IPS-18a (cell line): ENCODE measurements at regions not wholly inside any gene's neighbourhood (a gene's known extent, or its start where the extent isn't known, plus 50 kb on each side); places are given as distances from the start of the nearest gene placed in this dataset.
"Not testable (repeated sequence)": the region's sequence is repeated elsewhere in the genome, so short reads cannot be mapped to it uniquely, and the experiment has no call there.

Experiments used
- H3K27ac ChIP-seq: one replicate; pipeline ENCODE4 v1.5.1; 2013; ENCODE audit warnings: low read length
- H3K27me3 ChIP-seq: one replicate; pipeline ENCODE4 v1.6.1; 2013; ENCODE audit warnings: mild to moderate bottlenecking, low read length; ENCODE audit not compliant: control insufficient read depth, insufficient read depth
- H3K36me3 ChIP-seq: one replicate; pipeline ENCODE4 v1.6.1; 2013; ENCODE audit warnings: low read depth, low read length; ENCODE audit not compliant: control insufficient read depth
- H3K4me1 ChIP-seq: one replicate; pipeline ENCODE4 v1.6.1; 2013; ENCODE audit warnings: low read depth, low read length; ENCODE audit not compliant: control insufficient read depth
- H3K4me3 ChIP-seq: one replicate; pipeline ENCODE4 v1.5.1; 2013; ENCODE audit warnings: low read length
- H3K9ac ChIP-seq: one replicate; pipeline ENCODE4 v1.6.1; 2013; ENCODE audit warnings: mild to moderate bottlenecking, low read length, moderate library complexity
- H3K9me3 ChIP-seq: one replicate; pipeline ENCODE4 v1.6.1; 2013; ENCODE audit warnings: low read depth, low read length; ENCODE audit not compliant: control insufficient read depth

DNA sequence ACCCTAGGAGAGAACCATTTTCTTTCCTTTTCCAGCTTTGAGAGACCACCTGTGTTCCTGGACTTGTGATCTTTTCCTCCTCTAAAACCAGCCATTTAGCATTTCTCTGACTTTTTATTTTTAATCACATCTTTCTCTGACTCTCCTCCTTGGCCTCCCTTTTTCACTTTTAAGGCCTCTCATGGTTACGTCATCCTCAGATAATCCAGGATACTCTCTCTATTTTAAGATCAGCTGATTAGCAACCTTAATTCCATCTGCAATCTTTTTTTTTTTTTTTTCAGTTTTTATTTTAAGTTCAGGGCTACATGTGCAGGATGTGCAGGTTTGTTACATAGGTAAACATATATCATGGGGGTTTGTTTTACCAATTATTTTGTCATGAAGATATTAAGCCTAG is 54.0 kb downstream of the RFPL4B start:
- Histone ChIP-seq H3K27me3 (no peaks in the 10 kb centered on the region), H3K9me3 (no peaks in the 10 kb centered on the region), H3K27ac (no peak overlapping the region), H3K4me1 (peaks cover 8% of the 10 kb centered on the region), H3K9ac (no peak overlapping the region), H3K36me3 (no peaks in the 10 kb centered on the region), H3K4me3 (no peak overlapping the region)

DNA sequence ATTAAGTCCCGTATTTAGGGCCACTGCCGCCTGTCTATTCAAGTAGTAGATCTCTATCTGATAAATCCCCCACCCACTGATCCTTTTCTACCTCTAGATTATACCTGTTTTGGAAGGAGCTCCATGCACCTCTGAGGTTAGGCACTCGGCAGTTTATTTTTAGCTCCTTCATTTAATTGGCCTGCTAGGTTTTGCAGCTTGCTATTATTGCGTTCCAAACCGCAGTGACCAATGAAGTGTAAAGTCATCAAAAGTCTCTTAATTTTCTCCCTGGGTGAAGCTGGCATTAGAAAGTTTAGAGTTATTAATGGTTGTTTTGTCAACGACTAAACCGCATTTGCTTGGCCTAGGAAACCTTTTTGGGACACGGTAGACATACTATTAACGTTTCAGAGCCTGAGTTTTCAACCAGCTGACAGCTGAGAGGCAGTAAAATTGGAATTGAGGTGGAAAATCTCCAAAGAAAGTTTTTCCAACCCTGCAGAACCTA is 60.0 kb downstream of the RFPL4B start:
- Histone ChIP-seq H3K9me3 (no peaks in the 10 kb centered on the region), H3K36me3 (no peaks in the 10 kb centered on the region), H3K4me1 (peaks cover 21% of the 10 kb centered on the region), H3K27ac (no peak overlapping the region), H3K27me3 (no peaks in the 10 kb centered on the region), H3K9ac (no peak overlapping the region), H3K4me3 (no peak overlapping the region)

DNA sequence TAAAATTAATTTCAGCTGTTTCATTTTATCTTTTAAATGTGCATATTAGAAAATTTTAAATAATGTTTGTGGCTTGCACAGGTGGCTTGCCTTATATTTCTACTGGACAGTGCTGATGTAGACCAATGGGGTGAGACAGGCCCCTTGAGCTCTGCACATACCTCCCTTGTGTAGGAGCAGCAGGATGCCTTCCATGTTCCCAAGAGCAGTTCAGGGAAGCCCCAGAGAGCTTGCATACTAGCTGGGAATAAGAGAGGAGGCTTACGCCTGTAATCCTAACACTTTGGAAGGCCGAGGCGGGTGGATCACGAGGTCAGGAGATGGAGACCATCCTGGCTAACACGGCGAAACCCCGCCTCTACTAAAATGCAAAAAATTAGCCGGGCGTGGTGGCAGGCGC is 61.4 kb downstream of the RFPL4B start:
- H3K9ac ChIP-seq, result no peak overlapping the region
- peaks cover 21% of the 10 kb centered on the region for H3K4me1 ChIP-seq

DNA sequence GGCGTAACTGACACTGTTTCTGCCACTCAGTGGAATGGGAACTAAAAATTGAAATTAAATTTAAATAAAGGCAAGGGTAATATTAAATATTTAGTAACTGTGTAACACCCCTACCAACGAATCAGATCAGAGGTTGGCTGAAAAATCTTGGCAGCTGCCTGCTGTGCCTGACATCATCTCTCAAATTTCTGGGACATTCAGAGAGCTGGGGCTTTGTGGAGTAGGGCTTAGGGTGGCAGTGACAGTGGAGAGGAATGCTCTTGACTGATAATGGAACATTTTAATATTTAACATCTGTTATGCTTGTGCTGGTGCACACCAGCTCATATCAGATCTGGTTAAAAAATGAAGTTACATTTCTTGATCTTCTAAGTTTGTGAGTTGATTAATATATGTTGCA is 62.2 kb downstream of the RFPL4B start:
- H3K9ac ChIP-seq, result no peak overlapping the region
- H3K36me3 ChIP-seq, result no peaks in the 10 kb centered on the region
- no peaks in the 10 kb centered on the region for H3K9me3 ChIP-seq
- peaks cover 21% of the 10 kb centered on the region for H3K4me1 ChIP-seq
- no peak overlapping the region for H3K27ac ChIP-seq
- H3K4me3 ChIP-seq, result no peak overlapping the region
- no peaks in the 10 kb centered on the region for H3K27me3 ChIP-seq

More for the DNA sequence above, 61.4 kb downstream of the RFPL4B start:
- no peaks in the 10 kb centered on the region for H3K9me3 ChIP-seq
- no peak overlapping the region for H3K4me3 ChIP-seq
- H3K27ac ChIP-seq, result no peak overlapping the region
- H3K36me3 ChIP-seq, result no peaks in the 10 kb centered on the region
- no peaks in the 10 kb centered on the region for H3K27me3 ChIP-seq

DNA sequence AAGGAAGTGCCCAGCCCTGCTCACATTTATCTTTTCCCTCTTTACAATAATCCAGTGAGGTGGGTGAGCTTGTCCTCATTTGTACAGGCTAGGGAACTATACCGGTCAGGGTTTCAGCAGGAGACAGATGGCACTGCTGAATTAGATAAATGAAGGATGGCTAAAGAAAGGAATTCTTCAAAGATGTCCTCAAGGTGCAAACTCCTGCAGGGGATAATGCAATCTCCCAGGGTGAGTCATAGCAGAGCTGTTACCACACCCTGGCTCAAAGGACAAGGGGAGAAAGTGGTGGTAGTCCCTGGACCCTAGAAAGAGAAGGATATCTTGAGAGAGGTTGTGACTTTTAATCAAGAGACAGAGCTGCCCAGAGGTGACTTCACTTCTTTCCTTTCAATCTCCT is 66.7 kb downstream of the RFPL4B start:
- Histone ChIP-seq H3K4me3 (no peak overlapping the region), H3K36me3 (no peaks in the 10 kb centered on the region), H3K4me1 (peaks cover 4% of the 10 kb centered on the region), H3K9ac (no peak overlapping the region), H3K27ac (no peak overlapping the region), H3K9me3 (no peaks in the 10 kb centered on the region), H3K27me3 (no peaks in the 10 kb centered on the region)

DNA sequence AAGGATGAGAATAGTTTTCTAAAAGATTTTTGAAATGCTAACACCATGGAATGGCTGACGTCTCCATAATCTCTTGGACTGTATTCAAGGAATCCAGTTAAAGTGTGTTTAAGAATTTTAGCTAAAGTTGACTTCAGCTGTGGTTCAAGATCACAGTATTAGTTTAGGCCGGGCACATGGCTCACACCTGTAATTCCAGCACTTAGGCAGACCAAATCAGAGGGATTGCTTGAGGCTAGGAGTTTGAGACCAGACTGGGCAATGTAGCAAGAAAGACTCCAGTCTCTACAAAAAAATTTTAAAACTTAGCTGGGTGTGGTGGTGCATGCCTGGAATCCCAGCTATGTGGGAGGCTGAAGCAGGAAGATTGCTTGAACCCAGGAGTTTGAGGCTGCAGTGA is 68.2 kb downstream of the RFPL4B start:
- no peaks in the 10 kb centered on the region for H3K36me3 ChIP-seq
- no peak overlapping the region for H3K27ac ChIP-seq
- H3K4me3 ChIP-seq, result no peak overlapping the region
- H3K9ac ChIP-seq, result no peak overlapping the region
- H3K9me3 ChIP-seq, result no peaks in the 10 kb centered on the region
- no peaks in the 10 kb centered on the region for H3K27me3 ChIP-seq
- no peaks in the 10 kb centered on the region for H3K4me1 ChIP-seq

DNA sequence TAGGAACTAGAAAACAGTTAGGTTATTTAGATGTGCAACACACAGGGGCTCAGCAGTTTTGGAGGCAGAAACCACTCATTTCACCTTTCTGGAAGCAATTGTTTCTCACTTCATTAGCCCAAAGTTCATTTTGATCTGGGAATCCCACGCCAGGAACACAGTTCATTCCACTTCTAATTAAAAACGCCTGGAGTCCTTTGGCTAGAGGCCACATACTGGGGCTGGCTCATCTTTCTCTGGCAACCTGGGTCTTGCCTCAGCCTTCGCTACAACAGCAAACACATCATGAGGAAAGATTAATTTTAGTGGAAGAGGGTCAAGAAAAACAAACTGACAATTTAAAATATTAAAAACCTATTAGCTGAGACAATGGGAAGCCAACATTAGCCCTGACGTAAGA is 69.7 kb downstream of the RFPL4B start:
- Histone ChIP-seq H3K27ac (no peak overlapping the region), H3K27me3 (no peaks in the 10 kb centered on the region), H3K36me3 (no peaks in the 10 kb centered on the region), H3K4me3 (no peak overlapping the region), H3K4me1 (no peaks in the 10 kb centered on the region), H3K9ac (no peak overlapping the region), H3K9me3 (no peaks in the 10 kb centered on the region)

DNA sequence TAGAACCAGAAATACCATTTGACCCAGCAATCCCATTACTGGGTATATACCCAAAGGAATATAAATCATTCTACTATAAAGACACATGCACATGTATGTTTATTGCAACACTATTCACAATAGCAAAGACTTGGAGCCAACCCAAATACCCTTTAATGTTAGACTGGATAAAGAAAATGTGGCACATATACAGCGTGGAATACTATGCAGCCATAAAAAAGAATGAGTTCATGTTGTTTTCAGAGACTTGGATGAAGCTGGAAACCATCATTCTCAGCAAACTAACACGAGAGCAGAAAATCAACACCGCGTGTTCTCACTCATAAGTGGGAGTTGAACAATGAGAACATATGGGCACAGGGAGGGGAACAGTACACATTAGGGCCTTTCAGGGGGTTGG is 79.9 kb downstream of the RFPL4B start:
- H3K9me3 ChIP-seq, result not testable (repeated sequence)

DNA sequence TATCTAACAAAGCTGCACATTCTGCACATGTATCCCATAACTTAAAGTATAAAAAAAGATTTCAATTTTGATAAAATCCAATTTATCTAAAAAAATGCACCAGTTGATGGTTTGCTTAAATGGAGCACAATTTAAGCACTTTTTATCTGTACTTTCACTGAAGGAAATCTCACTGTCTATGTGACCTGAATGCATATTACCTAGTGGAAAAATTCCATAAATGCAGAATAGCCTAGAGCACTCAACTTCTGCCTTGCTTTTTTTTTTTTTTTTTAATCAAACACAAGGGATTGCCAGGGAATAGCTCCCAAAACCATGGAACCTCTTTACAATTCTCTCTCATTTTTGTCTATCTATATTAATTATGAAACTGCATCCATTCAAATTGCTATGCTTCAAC is 80.4 kb downstream of the RFPL4B start:
- Histone ChIP-seq H3K4me3 (no peak overlapping the region), H3K27ac (no peak overlapping the region), H3K27me3 (no peaks in the 10 kb centered on the region), H3K4me1 (no peaks in the 10 kb centered on the region), H3K9ac (no peak overlapping the region), H3K36me3 (no peaks in the 10 kb centered on the region), H3K9me3 (no peaks in the 10 kb centered on the region)

More for the DNA sequence above, 79.9 kb downstream of the RFPL4B start:
- not testable (repeated sequence) for H3K27ac ChIP-seq, H3K36me3 ChIP-seq, H3K9ac ChIP-seq, H3K4me3 ChIP-seq, H3K27me3 ChIP-seq, H3K4me1 ChIP-seq

DNA sequence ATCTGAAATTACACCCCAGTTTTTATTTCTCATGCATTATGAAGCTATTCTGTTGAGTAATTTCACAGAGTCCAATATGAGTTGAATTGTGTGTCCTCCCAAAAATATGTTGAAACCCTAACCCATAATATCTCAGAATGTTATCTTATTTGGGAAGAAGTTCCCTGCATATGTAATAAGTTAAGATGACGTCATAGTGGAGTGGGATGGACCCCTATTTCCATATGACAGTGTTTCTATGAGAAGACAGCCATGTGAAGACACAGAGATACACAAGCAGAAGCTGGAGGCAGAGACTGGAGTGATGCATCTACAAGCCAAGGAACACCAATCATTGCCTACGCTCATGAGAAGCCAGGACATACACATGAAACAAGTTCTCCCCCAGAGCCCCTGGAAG is 81.3 kb downstream of the RFPL4B start:
- H3K4me1 ChIP-seq, result no peaks in the 10 kb centered on the region
- H3K9me3 ChIP-seq, result no peaks in the 10 kb centered on the region
- H3K27ac ChIP-seq, result no peak overlapping the region
- no peak overlapping the region for H3K9ac ChIP-seq
- H3K27me3 ChIP-seq, result no peaks in the 10 kb centered on the region
- H3K4me3 ChIP-seq, result no peak overlapping the region
- no peaks in the 10 kb centered on the region for H3K36me3 ChIP-seq

DNA sequence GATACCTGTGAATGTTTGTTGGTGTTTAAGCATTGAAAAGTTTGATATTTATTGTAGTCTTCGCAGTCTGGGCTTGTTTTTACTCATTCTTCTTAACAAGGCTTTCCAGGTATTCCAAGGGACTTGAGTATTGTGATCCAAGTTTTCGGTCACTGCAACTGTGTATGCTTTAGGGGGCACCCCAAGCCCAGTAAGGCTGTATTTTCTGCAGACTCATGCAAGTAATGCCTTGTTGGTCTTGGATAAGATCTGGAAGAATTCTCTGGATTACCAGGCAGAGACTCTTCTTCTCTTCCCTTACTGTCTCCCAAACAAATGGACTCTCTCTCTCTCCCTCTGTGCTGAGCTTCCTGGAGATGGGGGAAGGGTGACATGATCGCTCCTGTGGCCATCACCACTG is 82.1 kb downstream of the RFPL4B start:
- H3K4me1 ChIP-seq, result no peaks in the 10 kb centered on the region
- no peak overlapping the region for H3K9ac ChIP-seq
- H3K27ac ChIP-seq, result no peak overlapping the region
- no peaks in the 10 kb centered on the region for H3K27me3 ChIP-seq
- no peak overlapping the region for H3K4me3 ChIP-seq
- H3K9me3 ChIP-seq, result no peaks in the 10 kb centered on the region
- no peaks in the 10 kb centered on the region for H3K36me3 ChIP-seq

DNA sequence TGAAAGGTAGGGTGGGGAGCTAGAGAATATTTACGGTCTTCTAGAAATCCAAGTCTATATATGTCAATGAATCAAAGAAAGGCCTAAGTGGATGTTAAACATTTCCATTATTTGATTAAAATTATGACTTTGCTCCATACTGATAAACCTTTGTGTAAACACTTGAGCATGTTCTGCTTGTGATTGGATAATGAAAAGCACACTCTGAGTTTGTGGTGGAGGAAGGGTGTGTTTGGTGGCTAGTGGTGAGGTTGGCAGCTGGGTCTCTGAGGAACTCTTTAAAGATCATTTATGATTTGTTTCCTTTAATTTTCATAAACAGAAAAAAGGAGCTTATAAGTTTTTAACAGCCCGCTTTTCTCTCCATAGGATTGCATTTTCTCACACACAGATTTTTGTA is 84.7 kb downstream of the RFPL4B start:
- Histone ChIP-seq H3K4me1 (no peaks in the 10 kb centered on the region), H3K27ac (no peak overlapping the region), H3K9ac (no peak overlapping the region), H3K9me3 (no peaks in the 10 kb centered on the region), H3K4me3 (no peak overlapping the region), H3K27me3 (no peaks in the 10 kb centered on the region), H3K36me3 (no peaks in the 10 kb centered on the region)
